ENCODE measurements at regions not wholly inside any gene's neighbourhood (a gene's known extent, or its start where the extent isn't known, plus 50 kb on each side); places are given as distances from the start of the nearest gene placed in this dataset.

GRCh38 chr3:189519458-189519857 lies 111.7 kb upstream of the TP63 start (continued):
- TF ChIP-seq MLLT1 (IDR thresholded peaks at IDR 0.05) (no peak), USF2 (IDR thresholded peaks at IDR 0.05; ENCODE audit: borderline replicate concordance, low read depth, low read length) (no peak), POLR2A (IDR thresholded peaks at IDR 0.05; ENCODE audit: low read depth, low read length) (no peak), SIX5 (IDR thresholded peaks at IDR 0.05; ENCODE audit: low read depth, low read length, severe bottlenecking) (no peak), MAX (IDR thresholded peaks at IDR 0.05; ENCODE audit: low read depth, low read length) (no peak), ZNF384 (IDR thresholded peaks at IDR 0.05; ENCODE audit: borderline replicate concordance, low read depth, low read length) (no peak), RCOR1 (conservative IDR thresholded peaks at IDR 0.05; ENCODE audit: low read depth, low read length) (no peak), ATF7 (IDR thresholded peaks at IDR 0.05; ENCODE audit: low read depth) (no peak), BACH1 (IDR thresholded peaks at IDR 0.05; ENCODE audit: borderline replicate concordance) (no peak)

GRCh38 chr3:189529468-189529867 lies 101.7 kb upstream of the TP63 start:
- H3K9ac ChIP-seq (ENCODE audit: control insufficient read depth, insufficient read depth, low read length), result no peak overlapping the region
- H3K79me2 ChIP-seq (ENCODE audit: control insufficient read depth, insufficient read depth, low read length), result no peaks in the 10 kb centered on the region
- SMC1A ChIA-PET (ENCODE audit: uncharacterized antibody, unreplicated experiment), result interaction anchor here (0.6 to 2.2 kb wide), 15 partner anchors 10 to 449 kb away, joined by 3 to 9 read pairs (median 3); no protein-coding TSS in a partner anchor
- H3K4me1 ChIP-seq (ENCODE audit: control insufficient read depth, insufficient read depth, low read length), result no peaks in the 10 kb centered on the region
- RAD21 ChIA-PET (ENCODE audit: unreplicated experiment), result interaction anchor here (0.6 to 1.5 kb wide), 6 partner anchors 18 to 181 kb away, joined by 3 to 4 read pairs (median 3); no protein-coding TSS in a partner anchor
- H3K9me3 ChIP-seq (replicated peaks; ENCODE audit: control insufficient read depth, insufficient read depth, low read length), result no peaks in the 10 kb centered on the region; the same call in 1 of the 3 replicates
- no peaks in the 10 kb centered on the region for H3K36me3 ChIP-seq (ENCODE audit: control insufficient read depth in 2 of 2, insufficient read depth in 2 of 2, low read length in 1 of 2)
- no peak overlapping the region for H3K4me3 ChIP-seq
- BruUV-seq (replicated peaks), result no TSS peak
- in situ Hi-C loops (cut with MboI) (no loop called here), intact Hi-C loops (cut with micrococcal nuclease; ENCODE audit: unreplicated experiment) (no loop called here)
- DNase-seq (ENCODE audit: low read depth, low spot score), result no peak
- H2AFZ ChIP-seq (ENCODE audit: control insufficient read depth, low read depth, low read length), result no peak overlapping the region
- H4K20me1 ChIP-seq (ENCODE audit: control insufficient read depth, insufficient read depth), result no peaks in the 10 kb centered on the region
- ATAC-seq, result peak; percentile 91
- no peak overlapping the region for H3K4me2 ChIP-seq (ENCODE audit: control insufficient read depth, insufficient read depth)
- CTCF ChIA-PET, result interaction anchor here (0.5 to 2.2 kb wide), 5 partner anchors 17 to 695 kb away, joined by 3 to 7 read pairs (median 4); no protein-coding TSS in a partner anchor
- FAIRE-seq, result no peak
- no peaks in the 10 kb centered on the region for H3K27me3 ChIP-seq (replicated peaks in 1 of 2; ENCODE audit: control insufficient read depth in 2 of 2, insufficient read depth in 2 of 2, low read length in 1 of 2)
- H3K27ac ChIP-seq (ENCODE audit: control insufficient read depth, insufficient read depth), result no peak overlapping the region
- WGBS (ENCODE audit: insufficient coverage, insufficient replicate concordance, low lambda C conversion rate, missing lambda C conversion rate), result 0% methylated on average over 1 of the region's 1 CpG
- POLR2A ChIA-PET, result interaction anchor here (1.4 kb wide), 1 partner anchor 34 kb away, joined by 4 read pairs; no protein-coding TSS in a partner anchor
- 0 out of 2 replicates have a peak, but pooled peaks have one; percentile 19 for TF ChIP-seq BCL11A (IDR thresholded peaks at IDR 0.05; ENCODE audit: low read depth, low read length)
- TF ChIP-seq CREM (IDR thresholded peaks at IDR 0.05; ENCODE audit: low read depth), result peak; percentile 53; the same call in 1 of the 2 replicates
- peak; percentile 69; the same call in 1 of the 2 replicates for TF ChIP-seq FOXM1 (IDR thresholded peaks at IDR 0.05; ENCODE audit: low read depth, low read length)
- TF ChIP-seq ZNF24 (IDR thresholded peaks at IDR 0.05), result no peak
- TF ChIP-seq ZBTB11 (CRISPR knock-in tag; IDR thresholded peaks at IDR 0.05), result no peak
- TF ChIP-seq CREB1 (IDR thresholded peaks at IDR 0.05; ENCODE audit: low read depth), result peak; percentile 41; the same call in 1 of the 2 replicates
- TF ChIP-seq NFIC (IDR thresholded peaks at IDR 0.05; ENCODE audit: low read depth, low read length), result peak; percentile 83
- TF ChIP-seq PKNOX1 (IDR thresholded peaks at IDR 0.05), result 0 out of 2 replicates have a peak, but pooled peaks have one; percentile 54

Data from GM12878 (cell line).